Stimulated activated CD8-positive, alpha-beta memory T cell treated with anti-CD3 and anti-CD28 coated beads, Interleukin-7, amount 100 ng/mL, for 48 hours (primary cell): ENCODE measurements at regions not wholly inside any gene's neighbourhood (a gene's known extent, or its start where the extent isn't known, plus 50 kb on each side); places are given as distances from the start of the nearest gene placed in this dataset.

Source experiments
- DNase-seq, 2 donors: peaks; one replicate each; pipeline ENCODE4 v3.0.0-alpha.2; 2020; ENCODE audit warnings: low read depth in 1 of 2; ENCODE audit errors: extremely low read depth in 1 of 2

- DNase-seq: no peak
Observed at GRCh38 chr2:122815120-122815519, 1059.7 kb downstream of the TSN start.

GRCh38 chr2:122816803-122817202 lies 1061.4 kb downstream of the TSN start:
- no peak for DNase-seq

- DNase-seq: no peak
Observed at GRCh38 chr2:122822319-122822718, 1066.9 kb downstream of the TSN start.

GRCh38 chr2:122830157-122830556 lies 1074.7 kb downstream of the TSN start:
- no peak for DNase-seq

GRCh38 chr2:122831649-122832048 lies 1076.2 kb downstream of the TSN start:
- DNase-seq: no peak

- no peak for DNase-seq
Observed at GRCh38 chr2:122843503-122843902, 1088.1 kb downstream of the TSN start.

GRCh38 chr2:122851161-122851560 lies 1095.7 kb downstream of the TSN start:
- no peak for DNase-seq

GRCh38 chr2:122851972-122852531 lies 1096.6 kb downstream of the TSN start:
- no peak for DNase-seq

- no peak for DNase-seq
Observed at GRCh38 chr2:122856696-122857095, 1101.2 kb downstream of the TSN start.

- no peak for DNase-seq
Observed at GRCh38 chr2:122858075-122858702, 1102.7 kb downstream of the TSN start.

GRCh38 chr2:122858813-122859212 lies 1103.4 kb downstream of the TSN start:
- DNase-seq: no peak

- DNase-seq: no peak
Observed at GRCh38 chr2:122859260-122859659, 1103.8 kb downstream of the TSN start.

- no peak for DNase-seq
Observed at GRCh38 chr2:122863532-122863931, 1108.1 kb downstream of the TSN start.

- no peak for DNase-seq
Observed at GRCh38 chr2:122864728-122865127, 1109.3 kb downstream of the TSN start.

- DNase-seq: no peak
Observed at GRCh38 chr2:122866095-122866494, 1110.6 kb downstream of the TSN start.

GRCh38 chr2:122867941-122868340 lies 1112.5 kb downstream of the TSN start:
- DNase-seq: no peak

- no peak for DNase-seq
Observed at GRCh38 chr2:122868646-122869275, 1113.3 kb downstream of the TSN start.

GRCh38 chr2:122873951-122874350 lies 1118.5 kb downstream of the TSN start:
- DNase-seq: no peak

- no peak for DNase-seq
Observed at GRCh38 chr2:122875091-122875865, 1119.8 kb downstream of the TSN start.

GRCh38 chr2:122883849-122884248 lies 1128.4 kb downstream of the TSN start:
- DNase-seq: no peak

- DNase-seq: no peak
Observed at GRCh38 chr2:122884889-122885288, 1129.4 kb downstream of the TSN start.

- DNase-seq: no peak
Observed at GRCh38 chr2:122885436-122885835, 1130.0 kb downstream of the TSN start.
